Skeletal muscle satellite cell (primary cell): ENCODE measurements at regions not wholly inside any gene's neighbourhood (a gene's known extent, or its start where the extent isn't known, plus 50 kb on each side); places are given as distances from the start of the nearest gene placed in this dataset.

Experiments used
- H3K27me3 ChIP-seq: 2 replicates; pipeline ENCODE4 v1.7.0; 2013; ENCODE audit warnings: low read length; ENCODE audit not compliant: control insufficient read depth, insufficient read depth
- H3K36me3 ChIP-seq: 2 replicates; pipeline ENCODE4 v1.7.0; 2013; ENCODE audit warnings: mild to moderate bottlenecking, control low read depth, low read length; ENCODE audit not compliant: insufficient read depth
- H3K4me1 ChIP-seq: 2 replicates; pipeline ENCODE4 v1.7.0; 2013; ENCODE audit warnings: low read length; ENCODE audit not compliant: control insufficient read depth, insufficient read depth
- H3K4me2 ChIP-seq: 2 replicates; pipeline ENCODE4 v1.7.0; 2013; ENCODE audit warnings: mild to moderate bottlenecking, low read length
- H3K4me3 ChIP-seq: 2 replicates; pipeline ENCODE4 v1.7.0; 2013; ENCODE audit warnings: low read length
- H3K9ac ChIP-seq: 2 replicates; pipeline ENCODE4 v1.7.0; 2013; ENCODE audit warnings: mild to moderate bottlenecking, low read depth, low read length, moderate library complexity
- H3K9me3 ChIP-seq: replicated peaks from 2 replicates; pipeline ENCODE4 v1.7.0; 2013; ENCODE audit warnings: mild to moderate bottlenecking, control low read depth, low read length

GRCh38 chr20:11650566-11650965 lies 267.1 kb upstream of the BTBD3 start:
- Histone ChIP-seq H3K9me3 (no peaks in the 10 kb centered on the region), H3K4me2 (no peak overlapping the region), H3K27me3 (no peaks in the 10 kb centered on the region), H3K4me1 (no peaks in the 10 kb centered on the region), H3K9ac (no peak overlapping the region), H3K36me3 (no peaks in the 10 kb centered on the region), H3K4me3 (no peak overlapping the region)

GRCh38 chr20:11651138-11651537 lies 266.6 kb upstream of the BTBD3 start:
- Histone ChIP-seq H3K4me2 (no peak overlapping the region), H3K4me3 (no peak overlapping the region), H3K9me3 (no peaks in the 10 kb centered on the region), H3K4me1 (no peaks in the 10 kb centered on the region), H3K27me3 (no peaks in the 10 kb centered on the region), H3K36me3 (no peaks in the 10 kb centered on the region), H3K9ac (no peak overlapping the region)

GRCh38 chr20:11651647-11652046 lies 266.0 kb upstream of the BTBD3 start:
- Histone ChIP-seq H3K4me3 (no peak overlapping the region), H3K4me2 (no peak overlapping the region), H3K9me3 (no peaks in the 10 kb centered on the region), H3K27me3 (no peaks in the 10 kb centered on the region), H3K4me1 (no peaks in the 10 kb centered on the region), H3K9ac (no peak overlapping the region), H3K36me3 (no peaks in the 10 kb centered on the region)

- no peaks in the 10 kb centered on the region for H3K9me3 ChIP-seq
- H3K27me3 ChIP-seq, result no peaks in the 10 kb centered on the region
- no peak overlapping the region for H3K4me3 ChIP-seq
- H3K36me3 ChIP-seq, result no peaks in the 10 kb centered on the region
- H3K9ac ChIP-seq, result no peak overlapping the region
- no peaks in the 10 kb centered on the region for H3K4me1 ChIP-seq
- no peak overlapping the region for H3K4me2 ChIP-seq
Measured at GRCh38 chr20:11652128-11652527, 265.6 kb upstream of the BTBD3 start.

GRCh38 chr20:11654766-11655165 lies 262.9 kb upstream of the BTBD3 start:
- no peaks in the 10 kb centered on the region for H3K27me3 ChIP-seq
- no peak overlapping the region for H3K9ac ChIP-seq
- no peaks in the 10 kb centered on the region for H3K36me3 ChIP-seq
- H3K4me3 ChIP-seq, result no peak overlapping the region
- no peak overlapping the region for H3K4me2 ChIP-seq
- no peaks in the 10 kb centered on the region for H3K9me3 ChIP-seq
- H3K4me1 ChIP-seq, result no peaks in the 10 kb centered on the region

GRCh38 chr20:11660673-11661072 lies 257.0 kb upstream of the BTBD3 start:
- Histone ChIP-seq H3K4me3 (no peak overlapping the region), H3K4me2 (no peak overlapping the region), H3K4me1 (no peaks in the 10 kb centered on the region), H3K36me3 (no peaks in the 10 kb centered on the region), H3K9me3 (no peaks in the 10 kb centered on the region), H3K27me3 (no peaks in the 10 kb centered on the region), H3K9ac (no peak overlapping the region)

- no peaks in the 10 kb centered on the region for H3K36me3 ChIP-seq
- no peaks in the 10 kb centered on the region for H3K4me1 ChIP-seq
- no peaks in the 10 kb centered on the region for H3K9me3 ChIP-seq
- H3K27me3 ChIP-seq, result peaks cover 20% of the 10 kb centered on the region
- no peak overlapping the region for H3K4me2 ChIP-seq
- no peak overlapping the region for H3K4me3 ChIP-seq
- no peak overlapping the region for H3K9ac ChIP-seq
Measured at GRCh38 chr20:11671015-11671511, 246.6 kb upstream of the BTBD3 start.

- H3K4me1 ChIP-seq, result no peaks in the 10 kb centered on the region
- H3K4me2 ChIP-seq, result no peak overlapping the region
- H3K9me3 ChIP-seq, result no peaks in the 10 kb centered on the region
- no peak overlapping the region for H3K9ac ChIP-seq
- H3K4me3 ChIP-seq, result no peak overlapping the region
- peaks cover 20% of the 10 kb centered on the region for H3K27me3 ChIP-seq
- H3K36me3 ChIP-seq, result no peaks in the 10 kb centered on the region
Measured at GRCh38 chr20:11672959-11673358, 244.7 kb upstream of the BTBD3 start.

- Histone ChIP-seq H3K27me3 (peaks cover 13% of the 10 kb centered on the region), H3K4me3 (peak overlapping the region; percentile 59), H3K4me2 (peak overlapping the region; percentile 80), H3K36me3 (no peaks in the 10 kb centered on the region), H3K9me3 (no peaks in the 10 kb centered on the region), H3K9ac (peak overlapping the region; percentile 60), H3K4me1 (no peaks in the 10 kb centered on the region)
Measured at GRCh38 chr20:11675920-11676629, 241.6 kb upstream of the BTBD3 start.

- H3K4me1 ChIP-seq, result no peaks in the 10 kb centered on the region
- H3K4me3 ChIP-seq, result peak overlapping the region; percentile 59
- no peaks in the 10 kb centered on the region for H3K9me3 ChIP-seq
- no peaks in the 10 kb centered on the region for H3K36me3 ChIP-seq
- peak overlapping the region; percentile 80 for H3K4me2 ChIP-seq
- peak overlapping the region; percentile 60 for H3K9ac ChIP-seq
- peaks cover 13% of the 10 kb centered on the region for H3K27me3 ChIP-seq
Measured at GRCh38 chr20:11676630-11677287, 240.9 kb upstream of the BTBD3 start.

GRCh38 chr20:11677428-11677827 lies 240.3 kb upstream of the BTBD3 start:
- H3K27me3 ChIP-seq, result peaks cover 13% of the 10 kb centered on the region
- no peak overlapping the region for H3K4me3 ChIP-seq
- no peaks in the 10 kb centered on the region for H3K4me1 ChIP-seq
- no peak overlapping the region for H3K9ac ChIP-seq
- H3K4me2 ChIP-seq, result no peak overlapping the region
- no peaks in the 10 kb centered on the region for H3K36me3 ChIP-seq
- H3K9me3 ChIP-seq, result no peaks in the 10 kb centered on the region

- peaks cover 13% of the 10 kb centered on the region for H3K27me3 ChIP-seq
- H3K9me3 ChIP-seq, result no peaks in the 10 kb centered on the region
- H3K4me3 ChIP-seq, result no peak overlapping the region
- no peak overlapping the region for H3K9ac ChIP-seq
- H3K4me1 ChIP-seq, result no peaks in the 10 kb centered on the region
- no peak overlapping the region for H3K4me2 ChIP-seq
- H3K36me3 ChIP-seq, result no peaks in the 10 kb centered on the region
Measured at GRCh38 chr20:11677836-11678235, 239.9 kb upstream of the BTBD3 start.
